Right lobe of liver (tissue), 4 donors: ENCODE measurements at regions not wholly inside any gene's neighbourhood (a gene's known extent, or its start where the extent isn't known, plus 50 kb on each side); places are given as distances from the start of the nearest gene placed in this dataset.

Experiments
- POLR2A ChIP-seq: fragments of 450-650 bp; IDR thresholded peaks from one replicate; pipeline ENCODE4 v1.6.1; 2017; ENCODE audit warnings: antibody characterized with exemption, mild to moderate bottlenecking
- TF ChIP-seq, protein P1 (sequence below), 4 donors: fragments of 200-600 bp in 3 of 4; fragments of 450-650 bp in 1 of 4; IDR thresholded peaks; one replicate each; pipeline versions ENCODE4 v1.5.1 to v1.8.0; 2016 to 2022; ENCODE audit warnings: antibody characterized with exemption in 4 of 4, mild to moderate bottlenecking in 2 of 4
- donor health status: DM: no; HTN: no; CAD: no.
- donor health status: DM: no; HTN: no; CAD: no.
- donor health status: DM: no; HTN: yes; CAD: no.

GRCh38 chr16:26511463-26511862, 555.3 kb upstream of the C16orf82 start:
- TF ChIP-seq, protein P1, sequence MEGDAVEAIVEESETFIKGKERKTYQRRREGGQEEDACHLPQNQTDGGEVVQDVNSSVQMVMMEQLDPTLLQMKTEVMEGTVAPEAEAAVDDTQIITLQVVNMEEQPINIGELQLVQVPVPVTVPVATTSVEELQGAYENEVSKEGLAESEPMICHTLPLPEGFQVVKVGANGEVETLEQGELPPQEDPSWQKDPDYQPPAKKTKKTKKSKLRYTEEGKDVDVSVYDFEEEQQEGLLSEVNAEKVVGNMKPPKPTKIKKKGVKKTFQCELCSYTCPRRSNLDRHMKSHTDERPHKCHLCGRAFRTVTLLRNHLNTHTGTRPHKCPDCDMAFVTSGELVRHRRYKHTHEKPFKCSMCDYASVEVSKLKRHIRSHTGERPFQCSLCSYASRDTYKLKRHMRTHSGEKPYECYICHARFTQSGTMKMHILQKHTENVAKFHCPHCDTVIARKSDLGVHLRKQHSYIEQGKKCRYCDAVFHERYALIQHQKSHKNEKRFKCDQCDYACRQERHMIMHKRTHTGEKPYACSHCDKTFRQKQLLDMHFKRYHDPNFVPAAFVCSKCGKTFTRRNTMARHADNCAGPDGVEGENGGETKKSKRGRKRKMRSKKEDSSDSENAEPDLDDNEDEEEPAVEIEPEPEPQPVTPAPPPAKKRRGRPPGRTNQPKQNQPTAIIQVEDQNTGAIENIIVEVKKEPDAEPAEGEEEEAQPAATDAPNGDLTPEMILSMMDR (IDR thresholded peaks at IDR 0.05), result no peak
- TF ChIP-seq POLR2A, result no peak
